ENCODE measurements at regions not wholly inside any gene's neighbourhood (a gene's known extent, or its start where the extent isn't known, plus 50 kb on each side); places are given as distances from the start of the nearest gene placed in this dataset.

GRCh38 chr16:86217001-86217890 lies 293.1 kb upstream of the FOXF1 start:
- Histone ChIP-seq H3K36me3 (ENCODE audit: insufficient read depth, low read length) (no peaks in the 10 kb centered on the region), H3K9ac (ENCODE audit: low read depth, low read length) (no peak overlapping the region)

GRCh38 chr16:86217891-86218270 lies 292.4 kb upstream of the FOXF1 start:
- no peaks in the 10 kb centered on the region for H3K9me3 ChIP-seq (ENCODE audit: control insufficient read depth, insufficient read depth, low read length)
- H3K36me3 ChIP-seq (ENCODE audit: insufficient read depth, low read length): no peaks in the 10 kb centered on the region
- H3K4me1 ChIP-seq (ENCODE audit: insufficient read depth, low read length): no peaks in the 10 kb centered on the region
- no peak overlapping the region for H3K9ac ChIP-seq (ENCODE audit: low read depth, low read length)

More at GRCh38 chr16:86217001-86217890, 293.1 kb upstream of the FOXF1 start:
- H3K4me1 ChIP-seq (ENCODE audit: insufficient read depth, low read length): no peaks in the 10 kb centered on the region
- no peaks in the 10 kb centered on the region for H3K9me3 ChIP-seq (ENCODE audit: control insufficient read depth, insufficient read depth, low read length)

GRCh38 chr16:86218479-86219170 lies 291.7 kb upstream of the FOXF1 start:
- H3K36me3 ChIP-seq (ENCODE audit: insufficient read depth, low read length): no peaks in the 10 kb centered on the region
- no peak overlapping the region for H3K9ac ChIP-seq (ENCODE audit: low read depth, low read length)
- no peaks in the 10 kb centered on the region for H3K9me3 ChIP-seq (ENCODE audit: control insufficient read depth, insufficient read depth, low read length)
- H3K4me1 ChIP-seq (ENCODE audit: insufficient read depth, low read length): no peaks in the 10 kb centered on the region

GRCh38 chr16:86219655-86220445 lies 290.5 kb upstream of the FOXF1 start:
- Histone ChIP-seq H3K36me3 (ENCODE audit: insufficient read depth, low read length) (no peaks in the 10 kb centered on the region), H3K9ac (ENCODE audit: low read depth, low read length) (no peak overlapping the region), H3K9me3 (ENCODE audit: control insufficient read depth, insufficient read depth, low read length) (no peaks in the 10 kb centered on the region), H3K4me1 (ENCODE audit: insufficient read depth, low read length) (no peaks in the 10 kb centered on the region)

- H3K9me3 ChIP-seq (ENCODE audit: control insufficient read depth, insufficient read depth, low read length): no peaks in the 10 kb centered on the region
- no peak overlapping the region for H3K9ac ChIP-seq (ENCODE audit: low read depth, low read length)
- H3K36me3 ChIP-seq (ENCODE audit: insufficient read depth, low read length): no peaks in the 10 kb centered on the region
- no peaks in the 10 kb centered on the region for H3K4me1 ChIP-seq (ENCODE audit: insufficient read depth, low read length)
Measured at GRCh38 chr16:86220561-86220960, 289.8 kb upstream of the FOXF1 start.

- H3K9ac ChIP-seq (ENCODE audit: low read depth, low read length): no peak overlapping the region
- H3K36me3 ChIP-seq (ENCODE audit: insufficient read depth, low read length): no peaks in the 10 kb centered on the region
- no peaks in the 10 kb centered on the region for H3K4me1 ChIP-seq (ENCODE audit: insufficient read depth, low read length)
- H3K9me3 ChIP-seq (ENCODE audit: control insufficient read depth, insufficient read depth, low read length): no peaks in the 10 kb centered on the region
Measured at GRCh38 chr16:86221085-86221484, 289.2 kb upstream of the FOXF1 start.

- H3K4me1 ChIP-seq (ENCODE audit: insufficient read depth, low read length): no peaks in the 10 kb centered on the region
- no peaks in the 10 kb centered on the region for H3K9me3 ChIP-seq (ENCODE audit: control insufficient read depth, insufficient read depth, low read length)
- no peak overlapping the region for H3K9ac ChIP-seq (ENCODE audit: low read depth, low read length)
- no peaks in the 10 kb centered on the region for H3K36me3 ChIP-seq (ENCODE audit: insufficient read depth, low read length)
Measured at GRCh38 chr16:86222547-86222946, 287.8 kb upstream of the FOXF1 start.

GRCh38 chr16:86222965-86223551 lies 287.3 kb upstream of the FOXF1 start:
- H3K36me3 ChIP-seq (ENCODE audit: insufficient read depth, low read length): no peaks in the 10 kb centered on the region
- no peak overlapping the region for H3K9ac ChIP-seq (ENCODE audit: low read depth, low read length)
- H3K9me3 ChIP-seq (ENCODE audit: control insufficient read depth, insufficient read depth, low read length): no peaks in the 10 kb centered on the region
- no peaks in the 10 kb centered on the region for H3K4me1 ChIP-seq (ENCODE audit: insufficient read depth, low read length)

- H3K36me3 ChIP-seq (ENCODE audit: insufficient read depth, low read length): no peaks in the 10 kb centered on the region
- H3K9ac ChIP-seq (ENCODE audit: low read depth, low read length): no peak overlapping the region
- no peaks in the 10 kb centered on the region for H3K4me1 ChIP-seq (ENCODE audit: insufficient read depth, low read length)
- no peaks in the 10 kb centered on the region for H3K9me3 ChIP-seq (ENCODE audit: control insufficient read depth, insufficient read depth, low read length)
Measured at GRCh38 chr16:86224126-86224525, 286.2 kb upstream of the FOXF1 start.

GRCh38 chr16:86224629-86225028 lies 285.7 kb upstream of the FOXF1 start:
- H3K4me1 ChIP-seq (ENCODE audit: insufficient read depth, low read length): no peaks in the 10 kb centered on the region
- no peaks in the 10 kb centered on the region for H3K9me3 ChIP-seq (ENCODE audit: control insufficient read depth, insufficient read depth, low read length)
- no peak overlapping the region for H3K9ac ChIP-seq (ENCODE audit: low read depth, low read length)
- H3K36me3 ChIP-seq (ENCODE audit: insufficient read depth, low read length): no peaks in the 10 kb centered on the region

- H3K9ac ChIP-seq (ENCODE audit: low read depth, low read length): no peak overlapping the region
- H3K4me1 ChIP-seq (ENCODE audit: insufficient read depth, low read length): no peaks in the 10 kb centered on the region
- H3K36me3 ChIP-seq (ENCODE audit: insufficient read depth, low read length): no peaks in the 10 kb centered on the region
- no peaks in the 10 kb centered on the region for H3K9me3 ChIP-seq (ENCODE audit: control insufficient read depth, insufficient read depth, low read length)
Measured at GRCh38 chr16:86225905-86226371, 284.4 kb upstream of the FOXF1 start.

GRCh38 chr16:86227041-86227440 lies 283.3 kb upstream of the FOXF1 start:
- H3K36me3 ChIP-seq (ENCODE audit: insufficient read depth, low read length): no peaks in the 10 kb centered on the region
- no peak overlapping the region for H3K9ac ChIP-seq (ENCODE audit: low read depth, low read length)
- H3K9me3 ChIP-seq (ENCODE audit: control insufficient read depth, insufficient read depth, low read length): no peaks in the 10 kb centered on the region
- no peaks in the 10 kb centered on the region for H3K4me1 ChIP-seq (ENCODE audit: insufficient read depth, low read length)

GRCh38 chr16:86227801-86228200 lies 282.5 kb upstream of the FOXF1 start:
- H3K4me1 ChIP-seq (ENCODE audit: insufficient read depth, low read length): no peaks in the 10 kb centered on the region
- peaks cover 1% of the 10 kb centered on the region; the same call in 1 of the 2 replicates for H3K9me3 ChIP-seq (ENCODE audit: control insufficient read depth, insufficient read depth, low read length)
- no peaks in the 10 kb centered on the region; the same call in 1 of the 2 replicates for H3K36me3 ChIP-seq (ENCODE audit: insufficient read depth, low read length)
- no peak overlapping the region for H3K9ac ChIP-seq (ENCODE audit: low read depth, low read length)

- H3K9ac ChIP-seq (ENCODE audit: low read depth, low read length): no peak overlapping the region
- H3K36me3 ChIP-seq (ENCODE audit: insufficient read depth, low read length): no peaks in the 10 kb centered on the region; the same call in 1 of the 2 replicates
- no peaks in the 10 kb centered on the region for H3K4me1 ChIP-seq (ENCODE audit: insufficient read depth, low read length)
- H3K9me3 ChIP-seq (ENCODE audit: control insufficient read depth, insufficient read depth, low read length): peaks cover 3% of the 10 kb centered on the region; the same call in 1 of the 2 replicates
Measured at GRCh38 chr16:86228713-86229112, 281.6 kb upstream of the FOXF1 start.

Measured in ES-I3 (cell line).